GM18502 (cell line): ENCODE measurements at regions not wholly inside any gene's neighbourhood (a gene's known extent, or its start where the extent isn't known, plus 50 kb on each side); places are given as distances from the start of the nearest gene placed in this dataset.

ENCODE experiments used
- ATAC-seq: cut with Tn5 transposase; IDR thresholded peaks from one replicate; pipeline ENCODE4 v1.9.1; 2021; ENCODE audit warnings: mild to moderate bottlenecking; ENCODE audit not compliant: unreplicated experiment, poor library complexity

GRCh38 chr2:66689456-66690051, 254.6 kb downstream of the MEIS1 start:
- no peak for ATAC-seq

GRCh38 chr2:66691031-66691965, 256.4 kb downstream of the MEIS1 start:
- no peak for ATAC-seq

GRCh38 chr2:66692521-66693054, 257.7 kb downstream of the MEIS1 start:
- no peak for ATAC-seq

- ATAC-seq = no peak
Measured at GRCh38 chr2:66693076-66693965, 258.4 kb downstream of the MEIS1 start.

GRCh38 chr2:66694087-66694860, 259.3 kb downstream of the MEIS1 start:
- no peak for ATAC-seq

- ATAC-seq = no peak
Measured at GRCh38 chr2:66695226-66695735, 260.4 kb downstream of the MEIS1 start.

GRCh38 chr2:66696374-66696773, 261.4 kb downstream of the MEIS1 start:
- no peak for ATAC-seq

GRCh38 chr2:66696886-66697285, 262.0 kb downstream of the MEIS1 start:
- ATAC-seq = no peak

GRCh38 chr2:66697366-66697765, 262.4 kb downstream of the MEIS1 start:
- ATAC-seq = no peak

GRCh38 chr2:66698091-66698490, 263.2 kb downstream of the MEIS1 start:
- ATAC-seq = no peak

- no peak for ATAC-seq
Measured at GRCh38 chr2:66698576-66699239, 263.8 kb downstream of the MEIS1 start.

- no peak for ATAC-seq
Measured at GRCh38 chr2:66699416-66699792, 264.5 kb downstream of the MEIS1 start.

- ATAC-seq = no peak
Measured at GRCh38 chr2:66699793-66700676, 265.1 kb downstream of the MEIS1 start.

GRCh38 chr2:66700677-66701066, 265.7 kb downstream of the MEIS1 start:
- ATAC-seq = no peak

GRCh38 chr2:66701251-66701650, 266.3 kb downstream of the MEIS1 start:
- ATAC-seq = no peak

GRCh38 chr2:66701656-66702055, 266.7 kb downstream of the MEIS1 start:
- ATAC-seq = no peak

GRCh38 chr2:66702301-66702700, 267.4 kb downstream of the MEIS1 start:
- ATAC-seq = no peak

GRCh38 chr2:66704786-66705185, 269.9 kb downstream of the MEIS1 start:
- no peak for ATAC-seq
